Subcutaneous abdominal adipose tissue (tissue), 5 donors: ENCODE measurements at regions not wholly inside any gene's neighbourhood (a gene's known extent, or its start where the extent isn't known, plus 50 kb on each side); places are given as distances from the start of the nearest gene placed in this dataset.
"Not testable (repeated sequence)": the region's sequence is repeated elsewhere in the genome, so short reads cannot be mapped to it uniquely, and the experiment has no call there.

ENCODE experiments used
- H3K27ac ChIP-seq: one replicate; pipeline ENCODE4 v1.7.0; 2013; ENCODE audit warnings: low read depth, mild to moderate bottlenecking, inconsistent platforms, low read length, moderate library complexity
- H3K27me3 ChIP-seq, 5 donors: one replicate each; pipeline ENCODE4 v1.7.0; 2013; ENCODE audit warnings: low read length in 5 of 5, inconsistent platforms in 1 of 5; ENCODE audit not compliant: control insufficient read depth in 5 of 5, insufficient read depth in 4 of 5
- H3K36me3 ChIP-seq, 5 donors: one replicate each; pipeline ENCODE4 v1.7.0; 2013; ENCODE audit warnings: low read length in 5 of 5; ENCODE audit not compliant: control insufficient read depth in 5 of 5, insufficient read depth in 5 of 5
- H3K4me1 ChIP-seq, 5 donors: one replicate each; pipeline ENCODE4 v1.7.0; 2013; ENCODE audit warnings: low read length in 5 of 5, mild to moderate bottlenecking in 3 of 5, moderate library complexity in 1 of 5; ENCODE audit not compliant: control insufficient read depth in 5 of 5, insufficient read depth in 5 of 5
- H3K4me3 ChIP-seq, 5 donors: one replicate each; pipeline ENCODE4 v1.7.0; 2013; ENCODE audit warnings: low read length in 5 of 5, low read depth in 1 of 5
- H3K9ac ChIP-seq, 5 donors: one replicate each; pipeline ENCODE4 v1.7.0; 2013; ENCODE audit warnings: low read length in 5 of 5, mild to moderate bottlenecking in 4 of 5, moderate library complexity in 3 of 5
- H3K9me3 ChIP-seq, 5 donors: one replicate each; pipeline ENCODE4 v1.7.0; 2013; ENCODE audit warnings: low read length in 5 of 5; ENCODE audit not compliant: control insufficient read depth in 5 of 5
- donor health status: healthy.
- donor health status: healthy.
- donor health status: healthy.
- donor health status: healthy.
- donor health status: healthy.

DNA sequence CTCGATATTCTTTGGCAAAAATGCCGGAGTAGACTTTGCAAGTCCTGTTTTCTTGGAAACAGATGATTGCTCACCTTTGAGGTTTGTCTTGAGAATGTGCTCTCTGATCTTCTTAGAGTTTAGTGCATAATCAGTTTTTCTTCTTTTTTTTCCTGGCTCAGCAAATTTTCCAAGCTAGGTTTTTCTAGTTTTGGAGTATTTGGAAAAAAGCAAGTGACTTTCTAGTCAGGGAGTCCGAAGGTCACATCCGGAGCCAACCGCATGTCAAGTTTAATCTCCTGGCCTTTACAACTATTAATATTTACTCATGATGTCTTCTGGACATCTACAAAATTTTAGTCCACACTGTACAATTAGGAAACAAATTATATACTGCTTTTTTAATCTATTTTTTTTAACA lies 151.6 kb upstream of the CHL1 start:
- H3K4me1 ChIP-seq, result peaks cover 0 to 20% (median 7%) of the 10 kb centered on the region in 5 donors
- not testable (repeated sequence) for H3K9me3 ChIP-seq, H3K4me3 ChIP-seq, H3K27ac ChIP-seq, H3K9ac ChIP-seq, H3K36me3 ChIP-seq, H3K27me3 ChIP-seq

DNA sequence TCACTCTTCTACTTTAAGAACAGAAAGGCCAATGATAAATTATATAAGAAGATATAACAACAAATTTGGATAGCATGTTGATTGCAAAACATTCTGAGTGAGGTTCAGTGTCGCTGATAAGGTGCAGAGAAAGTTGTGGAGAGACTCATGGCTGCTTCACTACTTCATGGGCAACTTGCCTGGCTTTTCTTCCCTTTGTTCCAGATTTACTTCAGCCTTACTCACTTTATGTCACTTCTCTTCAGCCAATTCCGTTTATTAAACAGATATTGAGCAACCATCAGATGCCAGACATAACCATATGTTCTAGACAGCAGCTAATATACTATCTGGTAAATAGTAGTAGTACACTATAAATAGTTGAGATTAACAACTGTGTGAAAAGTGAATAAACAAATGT lies 150.0 kb upstream of the CHL1 start:
- Histone ChIP-seq H3K4me3 (no peak overlapping the region), H3K4me1 (peaks cover 0 to 20% (median 7%) of the 10 kb centered on the region in 5 donors), H3K27me3 (no peaks in the 10 kb centered on the region), H3K27ac (no peak overlapping the region), H3K9me3 (no peaks in the 10 kb centered on the region), H3K9ac (no peak overlapping the region), H3K36me3 (no peaks in the 10 kb centered on the region)

- H3K27me3 ChIP-seq, H3K36me3 ChIP-seq, H3K4me3 ChIP-seq, H3K9ac ChIP-seq, H3K27ac ChIP-seq, H3K9me3 ChIP-seq, H3K4me1 ChIP-seq: not testable (repeated sequence)
Observed at GRCh38 chr3:53441-53840, 143.1 kb upstream of the CHL1 start.

GRCh38 chr3:54240-54639 lies 142.3 kb upstream of the CHL1 start:
- no peaks in the 10 kb centered on the region for H3K4me1 ChIP-seq
- H3K9ac ChIP-seq, result no peak overlapping the region
- no peaks in the 10 kb centered on the region for H3K27me3 ChIP-seq
- H3K4me3 ChIP-seq, result no peak overlapping the region
- H3K36me3 ChIP-seq, result no peaks in the 10 kb centered on the region
- no peaks in the 10 kb centered on the region for H3K9me3 ChIP-seq
- H3K27ac ChIP-seq, result no peak overlapping the region

GRCh38 chr3:56672-57071 lies 139.9 kb upstream of the CHL1 start:
- no peak overlapping the region for H3K4me3 ChIP-seq
- no peaks in the 10 kb centered on the region for H3K4me1 ChIP-seq
- H3K27ac ChIP-seq, result no peak overlapping the region
- no peak overlapping the region for H3K9ac ChIP-seq
- H3K9me3 ChIP-seq, result no peaks in the 10 kb centered on the region
- H3K27me3 ChIP-seq, result no peaks in the 10 kb centered on the region
- no peaks in the 10 kb centered on the region for H3K36me3 ChIP-seq

DNA sequence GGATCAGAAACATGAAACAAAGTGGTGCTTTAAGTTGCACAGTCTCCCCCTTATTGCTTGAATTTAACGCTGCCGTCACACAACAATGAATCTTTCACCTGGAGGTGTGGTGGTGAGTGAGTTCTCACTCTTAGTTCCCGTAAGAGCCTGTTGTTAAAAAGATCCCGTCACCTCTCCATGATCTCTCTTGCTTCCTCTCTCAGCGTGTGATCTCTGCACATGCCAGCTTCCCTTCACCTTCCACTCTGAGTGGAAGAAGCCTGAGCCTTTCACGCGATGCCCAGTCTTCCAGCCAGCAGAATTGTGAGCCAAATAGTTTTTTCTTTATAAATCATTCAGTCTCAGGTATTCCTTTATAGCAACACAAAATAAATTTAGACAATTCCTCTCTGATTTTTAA lies 136.7 kb upstream of the CHL1 start:
- Histone ChIP-seq H3K9ac (no peak overlapping the region), H3K36me3 (no peaks in the 10 kb centered on the region), H3K27me3 (no peaks in the 10 kb centered on the region), H3K4me1 (peaks cover 0 to 13% (median 7%) of the 10 kb centered on the region in 5 donors), H3K27ac (no peak overlapping the region), H3K4me3 (no peak overlapping the region), H3K9me3 (peaks cover 0 to 3% (median 0%) of the 10 kb centered on the region in 5 donors)

DNA sequence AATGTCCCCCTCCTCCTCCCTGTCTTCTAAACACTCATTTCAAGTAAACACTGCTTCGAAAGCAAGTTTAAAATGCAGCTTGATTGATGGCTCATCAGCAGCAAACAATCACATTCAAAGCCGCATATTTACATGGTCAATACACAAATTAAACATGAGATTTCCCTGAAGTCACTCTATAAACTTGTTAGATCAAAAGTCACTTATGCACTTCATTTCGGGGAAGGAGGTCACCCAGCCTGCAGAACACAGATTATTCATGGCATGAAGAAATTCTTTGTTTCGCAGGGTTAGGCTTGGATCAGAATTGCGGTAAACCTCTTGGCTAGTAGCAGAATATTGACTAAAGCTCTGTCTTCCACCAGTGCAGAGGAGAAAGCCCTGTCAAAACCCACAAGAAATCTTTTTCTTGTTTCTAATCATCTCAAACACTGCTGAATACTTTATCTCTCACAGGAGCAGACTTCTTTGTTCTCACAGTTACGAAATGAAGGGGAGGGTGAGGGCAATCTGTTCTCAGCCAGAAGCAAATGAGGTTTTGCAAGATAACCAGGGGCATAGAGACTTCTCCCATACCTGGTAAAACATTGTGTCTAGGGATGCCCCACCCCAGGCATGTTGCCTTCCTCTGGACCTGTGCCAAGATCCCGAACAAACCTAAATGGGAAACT lies 133.3 kb upstream of the CHL1 start:
- H3K9ac ChIP-seq, result no peak overlapping the region
- peaks cover 0 to 13% (median 7%) of the 10 kb centered on the region in 5 donors for H3K4me1 ChIP-seq
- no peaks in the 10 kb centered on the region for H3K36me3 ChIP-seq
- no peaks in the 10 kb centered on the region for H3K27me3 ChIP-seq
- H3K27ac ChIP-seq, result peak overlapping the region; percentile 72
- peak overlapping the region in 1 of 5 donors; percentile 43 for H3K4me3 ChIP-seq
- H3K9me3 ChIP-seq, result peaks cover 0 to 3% (median 0%) of the 10 kb centered on the region in 5 donors

GRCh38 chr3:69690-70089 lies 126.9 kb upstream of the CHL1 start:
- no peaks in the 10 kb centered on the region for H3K27me3 ChIP-seq
- no peak overlapping the region for H3K9ac ChIP-seq
- H3K27ac ChIP-seq, result peak overlapping the region; percentile 64
- no peaks in the 10 kb centered on the region for H3K36me3 ChIP-seq
- peaks cover 0 to 41% (median 32%) of the 10 kb centered on the region in 5 donors for H3K4me1 ChIP-seq
- no peaks in the 10 kb centered on the region for H3K9me3 ChIP-seq
- no peak overlapping the region for H3K4me3 ChIP-seq

- Histone ChIP-seq H3K27me3 (no peaks in the 10 kb centered on the region), H3K9ac (no peak overlapping the region), H3K4me1 (peaks cover 0 to 49% (median 38%) of the 10 kb centered on the region in 5 donors), H3K36me3 (no peaks in the 10 kb centered on the region), H3K27ac (peak overlapping the region; percentile 78), H3K9me3 (no peaks in the 10 kb centered on the region), H3K4me3 (peak overlapping the region in 1 of 5 donors; percentile 20)
Observed at GRCh38 chr3:72776-73175, 123.8 kb upstream of the CHL1 start.

- no peaks in the 10 kb centered on the region for H3K9me3 ChIP-seq
- no peaks in the 10 kb centered on the region for H3K36me3 ChIP-seq
- H3K27me3 ChIP-seq, result no peaks in the 10 kb centered on the region
- no peak overlapping the region for H3K9ac ChIP-seq
- peaks cover 0 to 49% (median 38%) of the 10 kb centered on the region in 5 donors for H3K4me1 ChIP-seq
- H3K27ac ChIP-seq, result peak overlapping the region; percentile 78
- no peak overlapping the region for H3K4me3 ChIP-seq
Observed at GRCh38 chr3:73271-73670, 123.3 kb upstream of the CHL1 start.
